ENCODE measurements at regions not wholly inside any gene's neighbourhood (a gene's known extent, or its start where the extent isn't known, plus 50 kb on each side); places are given as distances from the start of the nearest gene placed in this dataset.

GRCh38 chr12:124726596-124727263 lies 136.9 kb downstream of the SCARB1 start:
- DNase-seq (ENCODE audit: low read depth) = no peak
- H3K4me3 ChIP-seq (ENCODE audit: low read depth, low read length) = no peak overlapping the region

GRCh38 chr12:124725597-124726237 lies 137.9 kb downstream of the SCARB1 start:
- no peak overlapping the region for H3K4me3 ChIP-seq (ENCODE audit: low read depth, low read length)
- no peak for DNase-seq (ENCODE audit: low read depth)

- no peak for DNase-seq (ENCODE audit: low read depth)
- no peak overlapping the region for H3K4me3 ChIP-seq (ENCODE audit: low read depth, low read length)
Measured at GRCh38 chr12:124725099-124725498, 138.6 kb downstream of the SCARB1 start.

GRCh38 chr12:124722878-124723277 lies 140.8 kb downstream of the SCARB1 start:
- no peak overlapping the region for H3K4me3 ChIP-seq (ENCODE audit: low read depth, low read length)
- no peak for DNase-seq (ENCODE audit: low read depth)

- H3K4me3 ChIP-seq (ENCODE audit: low read depth, low read length) = no peak overlapping the region
Measured at GRCh38 chr12:124721501-124722162, 142.0 kb downstream of the SCARB1 start.

GRCh38 chr12:124720681-124721500 lies 142.8 kb downstream of the SCARB1 start:
- H3K4me3 ChIP-seq (ENCODE audit: low read depth, low read length) = no peak overlapping the region
- DNase-seq (ENCODE audit: low read depth) = peak; percentile 87

More at GRCh38 chr12:124721501-124722162, 142.0 kb downstream of the SCARB1 start:
- no peak for DNase-seq (ENCODE audit: low read depth)

- H3K4me3 ChIP-seq (ENCODE audit: low read depth, low read length) = no peak overlapping the region
- DNase-seq (ENCODE audit: low read depth) = peak; percentile 80
Measured at GRCh38 chr12:124720004-124720680, 143.5 kb downstream of the SCARB1 start.

GRCh38 chr12:124719231-124719630 lies 144.4 kb downstream of the SCARB1 start:
- no peak overlapping the region for H3K4me3 ChIP-seq (ENCODE audit: low read depth, low read length)
- DNase-seq (ENCODE audit: low read depth) = no peak

GRCh38 chr12:124718458-124718857 lies 145.2 kb downstream of the SCARB1 start:
- no peak overlapping the region for H3K4me3 ChIP-seq (ENCODE audit: low read depth, low read length)
- DNase-seq (ENCODE audit: low read depth) = no peak

- no peak for DNase-seq (ENCODE audit: low read depth)
- no peak overlapping the region for H3K4me3 ChIP-seq (ENCODE audit: low read depth, low read length)
Measured at GRCh38 chr12:124718036-124718435, 145.6 kb downstream of the SCARB1 start.

GRCh38 chr12:124717318-124717717 lies 146.3 kb downstream of the SCARB1 start:
- no peak for DNase-seq (ENCODE audit: low read depth)
- no peak overlapping the region for H3K4me3 ChIP-seq (ENCODE audit: low read depth, low read length)

GRCh38 chr12:124716208-124717130 lies 147.2 kb downstream of the SCARB1 start:
- no peak overlapping the region for H3K4me3 ChIP-seq (ENCODE audit: low read depth, low read length)
- no peak for DNase-seq (ENCODE audit: low read depth)

GRCh38 chr12:124715121-124715990 lies 147.9 kb upstream of the NCOR2 start:
- DNase-seq (ENCODE audit: low read depth) = no peak
- H3K4me3 ChIP-seq (ENCODE audit: low read depth, low read length) = no peak overlapping the region

GRCh38 chr12:124713436-124714082 lies 146.1 kb upstream of the NCOR2 start:
- DNase-seq (ENCODE audit: low read depth) = no peak
- H3K4me3 ChIP-seq (ENCODE audit: low read depth, low read length) = no peak overlapping the region

- no peak for DNase-seq (ENCODE audit: low read depth)
- no peak overlapping the region for H3K4me3 ChIP-seq (ENCODE audit: low read depth, low read length)
Measured at GRCh38 chr12:124713041-124713435, 145.6 kb upstream of the NCOR2 start.

- DNase-seq (ENCODE audit: low read depth) = no peak
- H3K4me3 ChIP-seq (ENCODE audit: low read depth, low read length) = no peak overlapping the region
Measured at GRCh38 chr12:124711344-124711743, 143.9 kb upstream of the NCOR2 start.
